LNCAP (cell line): ENCODE measurements at regions not wholly inside any gene's neighbourhood (a gene's known extent, or its start where the extent isn't known, plus 50 kb on each side); places are given as distances from the start of the nearest gene placed in this dataset.

ENCODE experiments used
- CTCF ChIP-seq: fragments of 450-650 bp; IDR thresholded peaks from 2 replicates; pipeline ENCODE4 v1.5.1; 2017; ENCODE audit warnings: mild to moderate bottlenecking

- TF ChIP-seq CTCF = no peak
These were observed 87.1 kb upstream of the DISP3 start for GRCh38 chr1:11391886-11392285.

- no peak for TF ChIP-seq CTCF
These were observed 84.2 kb upstream of the DISP3 start for GRCh38 chr1:11394592-11395245.

DNA sequence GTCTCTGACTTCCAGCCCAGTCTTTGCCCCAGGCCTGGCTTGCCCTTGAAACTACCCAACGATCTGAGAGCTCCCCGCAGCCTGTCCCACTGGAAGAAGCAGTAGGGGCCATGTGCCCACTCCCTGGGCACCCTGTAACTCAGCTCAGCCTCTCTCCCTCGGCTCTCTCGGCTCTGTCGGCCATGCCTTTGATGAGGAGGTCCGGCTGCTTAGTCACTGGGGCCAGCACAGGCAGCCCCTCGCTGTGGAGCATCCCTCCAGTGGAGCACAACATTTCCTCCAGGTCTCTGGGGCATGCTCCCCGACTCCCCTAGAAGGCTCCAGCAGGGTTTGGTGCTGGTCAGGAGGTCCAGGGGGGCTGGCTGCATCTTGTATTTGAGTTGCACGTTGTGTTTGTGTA is 83.3 kb upstream of the DISP3 start:
- TF ChIP-seq CTCF = no peak

GRCh38 chr1:11397151-11397901 is 81.6 kb upstream of the DISP3 start:
- no peak for TF ChIP-seq CTCF

GRCh38 chr1:11399250-11399649 is 79.7 kb upstream of the DISP3 start:
- TF ChIP-seq CTCF = no peak

DNA sequence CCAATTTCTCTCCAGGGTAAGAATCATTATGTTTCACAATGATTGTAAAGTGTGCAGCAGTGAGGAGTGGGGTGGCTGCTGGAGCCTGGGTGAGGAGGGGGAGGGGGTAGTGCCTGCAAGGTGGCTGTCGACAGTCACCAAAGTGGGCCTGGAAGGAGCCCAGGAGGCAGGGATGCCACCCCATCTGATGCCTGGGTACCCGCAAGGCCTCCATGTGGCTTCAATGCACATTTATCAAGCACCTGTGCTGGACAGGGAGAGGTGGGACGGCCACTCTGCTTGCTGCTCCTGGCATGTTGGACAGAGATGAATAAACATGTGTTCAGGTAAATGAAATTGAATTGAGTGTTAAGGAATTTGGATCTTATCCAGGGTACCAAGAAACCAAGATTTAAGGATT is 78.8 kb upstream of the DISP3 start:
- no peak for TF ChIP-seq CTCF

GRCh38 chr1:11400567-11400966 is 78.4 kb upstream of the DISP3 start:
- no peak for TF ChIP-seq CTCF
